ENCODE measurements at regions not wholly inside any gene's neighbourhood (a gene's known extent, or its start where the extent isn't known, plus 50 kb on each side); places are given as distances from the start of the nearest gene placed in this dataset.

DNA sequence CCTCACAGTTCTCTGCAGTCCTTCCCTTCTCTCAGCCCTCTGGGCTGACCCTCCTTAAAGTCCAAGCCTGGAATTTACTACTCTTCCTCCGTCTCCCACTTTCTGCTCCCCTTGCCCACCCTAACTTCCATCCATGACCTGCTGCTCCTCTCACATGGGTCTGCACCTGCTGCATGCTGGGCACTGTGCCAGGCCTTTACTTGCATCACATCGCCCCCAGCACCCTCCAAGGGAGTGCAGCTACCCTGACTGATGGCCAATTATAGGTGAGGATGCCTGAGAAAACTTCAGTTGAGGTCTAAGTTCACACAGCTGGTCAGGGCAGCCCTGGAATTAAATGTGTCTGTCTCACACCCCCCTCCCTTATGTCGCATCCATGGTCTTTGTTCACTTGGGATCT lies 53.6 kb upstream of the ZPBP start:
- H3K36me3 ChIP-seq (ENCODE audit: control insufficient read depth in 2 of 2, extremely low read depth in 1 of 2, insufficient read depth in 2 of 2, low read length in 2 of 2) = no peaks in the 10 kb centered on the region
- ChIA-PET CTCF (interaction anchor here (1.0 kb wide), 1 partner anchor 995 kb away, joined by 3 read pairs; no protein-coding TSS in a partner anchor), POLR2A (no interaction called here)
- no peak for DNase-seq (ENCODE audit: low read depth, low spot score)
- H3K4me2 ChIP-seq (ENCODE audit: insufficient read depth, low read length) = no peak overlapping the region
- no peaks in the 10 kb centered on the region for H3K4me1 ChIP-seq (ENCODE audit: control insufficient read depth, extremely low read depth, insufficient read depth, low read length)
- no TSS peak for BruUV-seq (replicated peaks)
- H3K79me2 ChIP-seq (ENCODE audit: control insufficient read depth, insufficient read depth, low read length) = no peaks in the 10 kb centered on the region
- no peaks in the 10 kb centered on the region for H3K9me3 ChIP-seq (replicated peaks; ENCODE audit: control insufficient read depth, insufficient read depth, low read length)
- no peak overlapping the region for H2AFZ ChIP-seq (ENCODE audit: low read depth, low read length)
- dilution Hi-C loops (cut with MboI; ENCODE audit: extremely low pct_ligation_motif_present, low sequenced_read_pairs) (no loop called here), intact Hi-C loops (cut with micrococcal nuclease) (no loop called here)
- H3K9ac ChIP-seq (replicated peaks; ENCODE audit: extremely low read depth, insufficient read depth, low read length) = no peak overlapping the region
- H3K27ac ChIP-seq (ENCODE audit: insufficient read depth, low read depth, low read length) = no peak overlapping the region
- no peaks in the 10 kb centered on the region for H3K9me1 ChIP-seq (replicated peaks; ENCODE audit: control insufficient read depth, extremely low read depth, insufficient read depth, low read length)
- TF ChIP-seq MYC (IDR thresholded peaks at IDR 0.05; ENCODE audit: low read depth, low read length) (no peak), POLR2A (IDR thresholded peaks at IDR 0.05; ENCODE audit: low read depth, low read length) (no peak), JUN (IDR thresholded peaks at IDR 0.05; ENCODE audit: borderline replicate concordance, insufficient read depth, insufficient read length, low read depth) (no peak), POLR2AphosphoS5 (IDR thresholded peaks at IDR 0.05; ENCODE audit: insufficient read depth, low read depth, low read length) (no peak), EZH2 (IDR thresholded peaks at IDR 0.05; ENCODE audit: borderline replicate concordance, low read depth, low read length, severe bottlenecking) (no peak), FOS (IDR thresholded peaks at IDR 0.05; ENCODE audit: borderline replicate concordance, insufficient read depth, low read length) (no peak), GATA2 (IDR thresholded peaks at IDR 0.05; ENCODE audit: insufficient read depth, insufficient read length, low read depth, low read length) (no peak)
- TF ChIP-seq, protein P1, sequence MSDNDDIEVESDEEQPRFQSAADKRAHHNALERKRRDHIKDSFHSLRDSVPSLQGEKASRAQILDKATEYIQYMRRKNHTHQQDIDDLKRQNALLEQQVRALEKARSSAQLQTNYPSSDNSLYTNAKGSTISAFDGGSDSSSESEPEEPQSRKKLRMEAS (IDR thresholded peaks at IDR 0.05; ENCODE audit: insufficient read depth, insufficient read length) = no peak
- TF ChIP-seq, protein P2, sequence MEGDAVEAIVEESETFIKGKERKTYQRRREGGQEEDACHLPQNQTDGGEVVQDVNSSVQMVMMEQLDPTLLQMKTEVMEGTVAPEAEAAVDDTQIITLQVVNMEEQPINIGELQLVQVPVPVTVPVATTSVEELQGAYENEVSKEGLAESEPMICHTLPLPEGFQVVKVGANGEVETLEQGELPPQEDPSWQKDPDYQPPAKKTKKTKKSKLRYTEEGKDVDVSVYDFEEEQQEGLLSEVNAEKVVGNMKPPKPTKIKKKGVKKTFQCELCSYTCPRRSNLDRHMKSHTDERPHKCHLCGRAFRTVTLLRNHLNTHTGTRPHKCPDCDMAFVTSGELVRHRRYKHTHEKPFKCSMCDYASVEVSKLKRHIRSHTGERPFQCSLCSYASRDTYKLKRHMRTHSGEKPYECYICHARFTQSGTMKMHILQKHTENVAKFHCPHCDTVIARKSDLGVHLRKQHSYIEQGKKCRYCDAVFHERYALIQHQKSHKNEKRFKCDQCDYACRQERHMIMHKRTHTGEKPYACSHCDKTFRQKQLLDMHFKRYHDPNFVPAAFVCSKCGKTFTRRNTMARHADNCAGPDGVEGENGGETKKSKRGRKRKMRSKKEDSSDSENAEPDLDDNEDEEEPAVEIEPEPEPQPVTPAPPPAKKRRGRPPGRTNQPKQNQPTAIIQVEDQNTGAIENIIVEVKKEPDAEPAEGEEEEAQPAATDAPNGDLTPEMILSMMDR (IDR thresholded peaks at IDR 0.05; ENCODE audit: extremely low read depth in 1 of 2, insufficient read depth in 1 of 2, low read depth in 1 of 2, low read length in 2 of 2) = no peak
- no peak for FAIRE-seq
- no peak overlapping the region for H3K4me3 ChIP-seq (replicated peaks in 1 of 3; ENCODE audit: insufficient read depth in 1 of 3, low read depth in 1 of 3, low read length in 3 of 3)
- H4K20me1 ChIP-seq (replicated peaks; ENCODE audit: control insufficient read depth, extremely low read depth, insufficient read depth, low read length) = no peaks in the 10 kb centered on the region
- no peaks in the 10 kb centered on the region for H3K27me3 ChIP-seq (ENCODE audit: control insufficient read depth in 2 of 2, insufficient read depth in 2 of 2, low read length in 2 of 2)

Data from endothelial cell of umbilical vein (primary cell).